ENCODE measurements at regions not wholly inside any gene's neighbourhood (a gene's known extent, or its start where the extent isn't known, plus 50 kb on each side); places are given as distances from the start of the nearest gene placed in this dataset.

DNA sequence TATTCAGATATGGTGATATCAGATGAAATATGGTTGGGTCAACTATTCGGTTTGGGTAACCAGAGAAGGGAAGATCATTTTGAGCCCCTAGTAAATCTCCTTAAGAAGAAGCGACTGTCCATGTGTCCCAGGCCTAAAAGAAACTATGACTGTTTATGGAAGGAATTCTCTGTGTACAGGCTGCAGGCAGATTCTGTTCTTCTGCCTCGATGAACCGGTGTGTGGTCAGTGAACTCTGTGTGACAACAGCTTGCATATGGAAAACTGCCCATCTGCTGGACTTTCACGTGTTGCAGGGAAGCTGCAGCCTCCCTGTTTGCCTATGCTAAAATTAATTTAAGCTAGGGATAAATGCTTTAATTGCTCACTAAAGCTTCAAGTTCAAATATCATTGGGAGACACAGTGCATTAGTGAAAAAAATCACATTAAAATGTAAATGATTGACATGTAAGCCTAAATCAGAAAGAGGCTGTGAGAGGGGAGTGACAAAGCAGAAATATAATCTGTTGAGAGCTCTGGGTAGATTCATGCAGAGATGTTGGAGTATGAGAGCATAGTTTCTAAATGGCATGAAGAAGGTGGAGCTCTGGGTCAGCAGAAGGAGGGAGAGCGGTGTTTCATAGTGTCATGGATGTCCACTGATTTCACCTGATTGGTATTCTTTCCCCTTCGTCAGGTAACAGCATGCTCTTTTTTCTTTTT lies 65.4 kb upstream of the PFN2 start:
- peaks cover 0 to 5% (median 2%) of the 10 kb centered on the region in 4 donors for H3K9me3 ChIP-seq
- TF ChIP-seq POLR2AphosphoS5 (IDR thresholded peaks at IDR 0.05) (no peak), POLR2A (IDR thresholded peaks at IDR 0.05; ENCODE audit: low read depth) (no peak), EP300 (IDR thresholded peaks at IDR 0.05) (no peak)
- TF ChIP-seq, protein P1, sequence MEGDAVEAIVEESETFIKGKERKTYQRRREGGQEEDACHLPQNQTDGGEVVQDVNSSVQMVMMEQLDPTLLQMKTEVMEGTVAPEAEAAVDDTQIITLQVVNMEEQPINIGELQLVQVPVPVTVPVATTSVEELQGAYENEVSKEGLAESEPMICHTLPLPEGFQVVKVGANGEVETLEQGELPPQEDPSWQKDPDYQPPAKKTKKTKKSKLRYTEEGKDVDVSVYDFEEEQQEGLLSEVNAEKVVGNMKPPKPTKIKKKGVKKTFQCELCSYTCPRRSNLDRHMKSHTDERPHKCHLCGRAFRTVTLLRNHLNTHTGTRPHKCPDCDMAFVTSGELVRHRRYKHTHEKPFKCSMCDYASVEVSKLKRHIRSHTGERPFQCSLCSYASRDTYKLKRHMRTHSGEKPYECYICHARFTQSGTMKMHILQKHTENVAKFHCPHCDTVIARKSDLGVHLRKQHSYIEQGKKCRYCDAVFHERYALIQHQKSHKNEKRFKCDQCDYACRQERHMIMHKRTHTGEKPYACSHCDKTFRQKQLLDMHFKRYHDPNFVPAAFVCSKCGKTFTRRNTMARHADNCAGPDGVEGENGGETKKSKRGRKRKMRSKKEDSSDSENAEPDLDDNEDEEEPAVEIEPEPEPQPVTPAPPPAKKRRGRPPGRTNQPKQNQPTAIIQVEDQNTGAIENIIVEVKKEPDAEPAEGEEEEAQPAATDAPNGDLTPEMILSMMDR (IDR thresholded peaks at IDR 0.05) = no peak
- H3K27me3 ChIP-seq = no peaks in the 10 kb centered on the region
- H3K4me3 ChIP-seq = no peak overlapping the region
- H3K27ac ChIP-seq (replicated peaks in 1 of 4) = no peak overlapping the region
- H3K4me1 ChIP-seq = no peaks in the 10 kb centered on the region
- intact Hi-C loops (cut with DNase I) = no loop called here
- 82% methylated on average over 7 of the region's 7 CpGs for WGBS
- H3K36me3 ChIP-seq = no peaks in the 10 kb centered on the region
- DNase-seq (ENCODE audit: extremely low spot score) = peak; percentile 60

DNA sequence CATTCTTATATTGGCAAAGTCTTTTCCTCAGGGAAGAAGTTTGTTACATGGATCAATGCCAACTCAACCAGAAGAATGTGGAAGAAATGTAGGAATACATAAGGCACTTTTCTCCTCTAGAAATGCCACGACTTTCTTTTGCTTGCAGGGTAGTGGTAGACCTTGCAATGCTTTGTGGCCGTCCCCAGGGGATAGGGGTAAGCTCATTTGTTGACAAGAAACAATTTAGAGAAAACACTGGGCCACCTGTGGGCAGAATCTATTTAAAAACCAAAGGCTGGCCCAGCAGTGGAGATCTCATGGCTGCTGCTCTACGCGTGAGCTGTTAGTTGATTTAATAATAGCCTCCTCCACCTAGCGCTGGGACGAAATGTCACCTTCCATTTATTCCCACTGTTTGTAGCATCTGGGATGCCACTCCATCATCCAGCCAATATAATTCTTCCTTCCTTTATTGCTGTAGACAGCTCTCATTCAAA lies 64.6 kb upstream of the PFN2 start:
- H3K9me3 ChIP-seq = no peaks in the 10 kb centered on the region
- WGBS = 80% methylated on average over 6 of the region's 6 CpGs

DNA sequence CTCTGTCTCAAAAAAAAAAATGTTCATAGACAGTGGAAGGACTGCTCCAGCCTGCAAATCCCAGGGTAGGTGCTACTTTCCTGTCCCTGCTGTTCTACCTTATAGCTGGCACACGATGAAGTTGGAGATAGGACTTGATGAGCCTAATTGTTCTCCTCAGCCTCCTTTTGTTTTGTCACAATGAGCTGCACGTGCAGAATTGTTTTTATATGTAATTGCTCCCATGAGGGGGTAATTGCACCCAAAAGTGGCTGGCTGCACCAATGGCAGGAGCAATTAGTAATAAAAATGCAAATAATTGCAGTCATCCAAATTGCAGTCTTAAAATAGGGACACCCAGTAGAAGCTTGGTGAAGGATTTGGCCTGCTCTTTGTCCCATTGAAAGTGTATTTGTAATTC lies 63.0 kb upstream of the PFN2 start:
- WGBS = 36% methylated on average over 2 of the region's 2 CpGs
- Histone ChIP-seq H3K9me3 (no peaks in the 10 kb centered on the region), H3K27ac (replicated peaks in 1 of 4) (no peak overlapping the region), H3K36me3 (no peaks in the 10 kb centered on the region), H3K4me3 (no peak overlapping the region), H3K27me3 (no peaks in the 10 kb centered on the region), H3K4me1 (no peaks in the 10 kb centered on the region)
- no peak for DNase-seq (ENCODE audit: extremely low spot score)
- intact Hi-C loops (cut with DNase I) = no loop called here
- TF ChIP-seq EP300 (IDR thresholded peaks at IDR 0.05) (no peak), POLR2AphosphoS5 (IDR thresholded peaks at IDR 0.05) (no peak), POLR2A (IDR thresholded peaks at IDR 0.05; ENCODE audit: low read depth) (no peak)
- TF ChIP-seq, protein P1 (IDR thresholded peaks at IDR 0.05) = no peak

More for the DNA sequence above, 64.6 kb upstream of the PFN2 start:
- peak; percentile 70 for DNase-seq (ENCODE audit: extremely low spot score)
- TF ChIP-seq POLR2AphosphoS5 (IDR thresholded peaks at IDR 0.05) = no peak
- TF ChIP-seq POLR2A (IDR thresholded peaks at IDR 0.05; ENCODE audit: low read depth) = no peak
- no peak for TF ChIP-seq EP300 (IDR thresholded peaks at IDR 0.05)
- TF ChIP-seq, protein P1 (IDR thresholded peaks at IDR 0.05) = no peak
- Histone ChIP-seq H3K36me3 (no peaks in the 10 kb centered on the region), H3K4me1 (no peaks in the 10 kb centered on the region), H3K27me3 (no peaks in the 10 kb centered on the region), H3K4me3 (no peak overlapping the region), H3K27ac (replicated peaks in 1 of 4) (no peak overlapping the region)
- intact Hi-C loops (cut with DNase I) = no loop called here

DNA sequence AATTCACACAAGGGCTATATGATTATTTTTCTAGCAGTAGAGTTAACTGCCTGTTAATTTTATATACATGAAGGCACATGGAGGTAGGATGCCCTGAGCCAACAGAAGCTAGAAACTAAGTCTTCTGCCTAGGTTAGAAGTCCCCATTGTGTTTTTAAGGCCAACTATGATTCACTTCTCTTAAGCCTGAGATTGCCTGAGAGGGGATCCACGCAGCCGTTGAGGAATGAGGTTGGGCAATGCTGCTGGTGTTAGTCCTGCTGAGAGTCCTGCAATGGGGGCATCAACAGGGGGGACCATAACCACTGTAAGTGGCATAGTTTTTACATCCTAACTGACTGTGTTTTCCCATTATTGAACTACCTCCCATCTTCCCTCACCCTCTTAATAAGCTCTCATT lies 60.1 kb upstream of the PFN2 start:
- Histone ChIP-seq H3K27ac (replicated peaks in 1 of 4) (no peak overlapping the region), H3K27me3 (no peaks in the 10 kb centered on the region), H3K9me3 (peaks cover 0 to 4% (median 2%) of the 10 kb centered on the region in 4 donors), H3K4me1 (no peaks in the 10 kb centered on the region), H3K36me3 (no peaks in the 10 kb centered on the region), H3K4me3 (no peak overlapping the region)
- intact Hi-C loops (cut with DNase I) = no loop called here
- TF ChIP-seq POLR2A (IDR thresholded peaks at IDR 0.05; ENCODE audit: low read depth) (no peak), EP300 (IDR thresholded peaks at IDR 0.05) (no peak), POLR2AphosphoS5 (IDR thresholded peaks at IDR 0.05) (no peak)
- TF ChIP-seq, protein P1 (IDR thresholded peaks at IDR 0.05) = no peak
- no peak for DNase-seq (ENCODE audit: extremely low spot score)
- 85% methylated on average over 2 of the region's 2 CpGs for WGBS
